ENCODE measurements at regions not wholly inside any gene's neighbourhood (a gene's known extent, or its start where the extent isn't known, plus 50 kb on each side); places are given as distances from the start of the nearest gene placed in this dataset.
"Not testable (repeated sequence)": the region's sequence is repeated elsewhere in the genome, so short reads cannot be mapped to it uniquely, and the experiment has no call there.

DNA sequence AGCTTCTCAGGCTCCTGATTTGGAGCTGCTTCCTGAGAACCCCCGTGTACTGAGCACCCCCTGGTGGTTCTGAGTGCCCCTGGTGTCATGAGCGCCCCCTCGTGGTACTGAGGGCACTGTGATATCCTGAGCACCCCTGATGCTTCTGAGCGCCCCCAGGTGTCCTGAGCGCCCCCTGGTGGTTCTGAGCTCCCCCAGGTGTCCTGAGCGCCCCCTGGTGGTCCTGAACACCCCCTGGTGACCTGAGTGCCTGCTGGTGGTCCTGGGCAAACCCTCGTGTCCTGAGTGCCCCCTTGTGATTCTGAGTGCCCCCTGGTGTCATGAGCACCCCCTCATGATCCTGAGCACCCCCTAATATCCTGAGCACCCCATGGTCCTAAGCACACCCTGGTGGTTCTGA, 502.1 kb downstream of the TP53TG3F start:
- H2BK120ac ChIP-seq (ENCODE audit: low read depth, low read length); H3K23ac ChIP-seq (ENCODE audit: low read depth, low read length, poor library complexity); H3K14ac ChIP-seq (ENCODE audit: low read length); H3K18ac ChIP-seq (ENCODE audit: low read length); H3K9me3 ChIP-seq (replicated peaks in 1 of 2; ENCODE audit: control insufficient read depth in 2 of 2, insufficient read depth in 1 of 2, low read depth in 1 of 2, low read length in 2 of 2); H3K79me1 ChIP-seq (ENCODE audit: low read depth, low read length); H3K27me3 ChIP-seq (ENCODE audit: control insufficient read depth in 3 of 3, insufficient read depth in 3 of 3, low read depth in 1 of 3, low read length in 3 of 3); H4K8ac ChIP-seq (ENCODE audit: low read depth, low read length); H3K27ac ChIP-seq (replicated peaks; ENCODE audit: low read length); H2AFZ ChIP-seq (ENCODE audit: low read length); H3K4me1 ChIP-seq (ENCODE audit: control insufficient read depth in 2 of 2, insufficient read depth in 1 of 2, low read depth in 1 of 2, low read length in 2 of 2); H3K4me2 ChIP-seq (ENCODE audit: insufficient read depth, low read length, poor library complexity, severe bottlenecking); H3K9ac ChIP-seq (ENCODE audit: low read depth, low read length, poor library complexity); H3K4ac ChIP-seq (ENCODE audit: low read length); H3K36me3 ChIP-seq (replicated peaks in 1 of 2; ENCODE audit: control insufficient read depth in 2 of 2, insufficient read depth in 2 of 2, low read length in 2 of 2); H4K91ac ChIP-seq (ENCODE audit: low read depth, low read length, poor library complexity); H3K4me3 ChIP-seq (ENCODE audit: low read length in 2 of 2); H2BK12ac ChIP-seq (ENCODE audit: low read length); H2BK15ac ChIP-seq (ENCODE audit: low read length); H2BK5ac ChIP-seq (ENCODE audit: low read length); H2AK5ac ChIP-seq (ENCODE audit: low read depth, low read length); DNase-seq (ENCODE audit: low spot score): not testable (repeated sequence)
- WGBS, 2 donors (ENCODE audit: extremely low coverage in 2 of 2, insufficient read length in 2 of 2, insufficient replicate concordance in 1 of 2), result no CpG with 5 or more reads among the region's 7 CpGs

DNA sequence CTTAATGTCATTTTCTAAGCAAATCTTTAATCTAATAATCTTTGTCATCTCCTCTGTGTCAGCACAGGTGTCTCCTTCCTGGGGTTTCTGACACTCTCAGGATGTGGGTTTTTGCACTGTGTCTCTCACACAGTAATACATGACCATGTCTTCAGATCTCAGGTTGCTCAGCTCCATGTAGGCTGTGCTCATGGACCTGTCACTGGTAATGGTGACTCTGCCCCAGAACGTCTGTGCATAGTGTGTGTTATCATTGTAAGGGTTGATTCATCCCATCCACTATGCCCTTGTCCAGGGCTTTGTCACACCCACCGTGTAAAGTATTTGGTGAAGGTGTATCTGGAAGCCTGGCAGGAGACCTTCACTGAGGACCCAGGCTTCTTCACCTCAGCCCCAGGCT, 506.1 kb downstream of the TP53TG3F start:
- H3K18ac ChIP-seq (ENCODE audit: low read length); H2BK15ac ChIP-seq (ENCODE audit: low read length); H4K91ac ChIP-seq (ENCODE audit: low read depth, low read length, poor library complexity); H2AK5ac ChIP-seq (ENCODE audit: low read depth, low read length); H2AFZ ChIP-seq (ENCODE audit: low read length); H3K4me2 ChIP-seq (ENCODE audit: insufficient read depth, low read length, poor library complexity, severe bottlenecking); H2BK12ac ChIP-seq (ENCODE audit: low read length); H2BK120ac ChIP-seq (ENCODE audit: low read depth, low read length); H2BK5ac ChIP-seq (ENCODE audit: low read length); H3K23ac ChIP-seq (ENCODE audit: low read depth, low read length, poor library complexity); H3K14ac ChIP-seq (ENCODE audit: low read length); H3K4me3 ChIP-seq (ENCODE audit: low read length in 2 of 2); H3K27me3 ChIP-seq (ENCODE audit: control insufficient read depth in 3 of 3, insufficient read depth in 3 of 3, low read depth in 1 of 3, low read length in 3 of 3); H3K79me1 ChIP-seq (ENCODE audit: low read depth, low read length); H3K27ac ChIP-seq (replicated peaks; ENCODE audit: low read length); H3K9ac ChIP-seq (ENCODE audit: low read depth, low read length, poor library complexity); H3K36me3 ChIP-seq (replicated peaks in 1 of 2; ENCODE audit: control insufficient read depth in 2 of 2, insufficient read depth in 2 of 2, low read length in 2 of 2); H4K8ac ChIP-seq (ENCODE audit: low read depth, low read length); DNase-seq (ENCODE audit: low spot score); H3K9me3 ChIP-seq (replicated peaks in 1 of 2; ENCODE audit: control insufficient read depth in 2 of 2, insufficient read depth in 1 of 2, low read depth in 1 of 2, low read length in 2 of 2); H3K4ac ChIP-seq (ENCODE audit: low read length); H3K4me1 ChIP-seq (ENCODE audit: control insufficient read depth in 2 of 2, insufficient read depth in 1 of 2, low read depth in 1 of 2, low read length in 2 of 2): not testable (repeated sequence)
- WGBS, 2 donors (ENCODE audit: extremely low coverage in 2 of 2, insufficient read length in 2 of 2, insufficient replicate concordance in 1 of 2), result no CpG with 5 or more reads among the region's 2 CpGs

DNA sequence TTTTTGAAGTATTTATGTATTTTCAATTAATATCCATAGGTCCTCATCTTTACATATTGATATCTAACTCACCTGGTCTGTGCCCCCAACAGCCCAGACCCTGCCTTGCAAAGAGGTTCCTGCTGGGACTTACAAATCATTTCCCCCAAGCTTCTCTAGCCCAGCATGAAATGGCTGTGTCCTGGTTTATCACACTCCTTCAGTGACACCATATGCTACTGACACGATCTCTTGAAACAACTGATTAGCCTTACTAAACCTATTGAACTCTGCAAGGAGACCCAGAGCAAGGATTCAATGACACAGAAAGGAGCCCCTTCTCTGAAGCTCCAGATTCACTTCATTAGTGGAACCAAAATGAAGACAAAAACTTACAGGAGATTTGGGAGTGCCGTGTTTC, 507.4 kb downstream of the TP53TG3F start:
- not testable (repeated sequence) for H3K79me1 ChIP-seq (ENCODE audit: low read depth, low read length); DNase-seq (ENCODE audit: low spot score); H2BK120ac ChIP-seq (ENCODE audit: low read depth, low read length); H2BK5ac ChIP-seq (ENCODE audit: low read length); H3K4me1 ChIP-seq (ENCODE audit: control insufficient read depth in 2 of 2, insufficient read depth in 1 of 2, low read depth in 1 of 2, low read length in 2 of 2); H3K27me3 ChIP-seq (ENCODE audit: control insufficient read depth in 3 of 3, insufficient read depth in 3 of 3, low read depth in 1 of 3, low read length in 3 of 3); H3K14ac ChIP-seq (ENCODE audit: low read length); H3K9ac ChIP-seq (ENCODE audit: low read depth, low read length, poor library complexity); H3K18ac ChIP-seq (ENCODE audit: low read length); H3K4ac ChIP-seq (ENCODE audit: low read length); H3K23ac ChIP-seq (ENCODE audit: low read depth, low read length, poor library complexity); H2AK5ac ChIP-seq (ENCODE audit: low read depth, low read length); H2BK15ac ChIP-seq (ENCODE audit: low read length); H3K4me2 ChIP-seq (ENCODE audit: insufficient read depth, low read length, poor library complexity, severe bottlenecking); H3K9me3 ChIP-seq (replicated peaks in 1 of 2; ENCODE audit: control insufficient read depth in 2 of 2, insufficient read depth in 1 of 2, low read depth in 1 of 2, low read length in 2 of 2); H4K91ac ChIP-seq (ENCODE audit: low read depth, low read length, poor library complexity); H2AFZ ChIP-seq (ENCODE audit: low read length); H3K4me3 ChIP-seq (ENCODE audit: low read length in 2 of 2); H3K36me3 ChIP-seq (replicated peaks in 1 of 2; ENCODE audit: control insufficient read depth in 2 of 2, insufficient read depth in 2 of 2, low read length in 2 of 2); H2BK12ac ChIP-seq (ENCODE audit: low read length); H3K27ac ChIP-seq (replicated peaks; ENCODE audit: low read length); H4K8ac ChIP-seq (ENCODE audit: low read depth, low read length)
- WGBS, 2 donors (ENCODE audit: extremely low coverage in 2 of 2, insufficient read length in 2 of 2, insufficient replicate concordance in 1 of 2), result no CpG with 5 or more reads among the region's 2 CpGs

DNA sequence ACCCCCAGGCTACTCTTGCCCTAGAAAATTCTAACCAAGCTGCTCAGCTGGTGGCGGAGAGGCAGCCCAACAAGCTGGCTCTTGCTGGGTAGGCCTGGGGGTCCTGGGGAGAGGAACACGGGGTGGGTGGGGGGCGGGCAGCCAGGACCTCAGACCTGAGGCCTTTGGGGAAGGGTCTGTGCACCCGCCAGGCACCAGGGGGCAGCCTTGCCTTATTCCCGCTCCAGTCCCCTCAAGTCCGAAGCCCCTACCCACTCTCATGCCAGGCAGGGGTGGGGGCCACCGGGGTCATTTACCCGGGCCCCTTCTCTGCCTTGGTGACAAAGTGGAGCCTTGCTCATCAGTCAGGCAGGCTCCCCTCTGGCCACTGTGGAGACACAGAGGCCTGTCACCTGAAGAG, 515.1 kb downstream of the TP53TG3F start:
- not testable (repeated sequence) for H3K4me2 ChIP-seq (ENCODE audit: insufficient read depth, low read length, poor library complexity, severe bottlenecking); H2AK5ac ChIP-seq (ENCODE audit: low read depth, low read length); DNase-seq (ENCODE audit: low spot score); H4K91ac ChIP-seq (ENCODE audit: low read depth, low read length, poor library complexity); H3K9ac ChIP-seq (ENCODE audit: low read depth, low read length, poor library complexity); H2BK15ac ChIP-seq (ENCODE audit: low read length); H3K27me3 ChIP-seq (ENCODE audit: control insufficient read depth in 3 of 3, insufficient read depth in 3 of 3, low read depth in 1 of 3, low read length in 3 of 3); H3K23ac ChIP-seq (ENCODE audit: low read depth, low read length, poor library complexity); H3K27ac ChIP-seq (replicated peaks; ENCODE audit: low read length); H3K79me1 ChIP-seq (ENCODE audit: low read depth, low read length); H3K18ac ChIP-seq (ENCODE audit: low read length); H3K4me3 ChIP-seq (ENCODE audit: low read length in 2 of 2); H2BK120ac ChIP-seq (ENCODE audit: low read depth, low read length); H3K4me1 ChIP-seq (ENCODE audit: control insufficient read depth in 2 of 2, insufficient read depth in 1 of 2, low read depth in 1 of 2, low read length in 2 of 2); H2BK12ac ChIP-seq (ENCODE audit: low read length); H3K36me3 ChIP-seq (replicated peaks in 1 of 2; ENCODE audit: control insufficient read depth in 2 of 2, insufficient read depth in 2 of 2, low read length in 2 of 2); H3K9me3 ChIP-seq (replicated peaks in 1 of 2; ENCODE audit: control insufficient read depth in 2 of 2, insufficient read depth in 1 of 2, low read depth in 1 of 2, low read length in 2 of 2); H2BK5ac ChIP-seq (ENCODE audit: low read length); H3K14ac ChIP-seq (ENCODE audit: low read length); H2AFZ ChIP-seq (ENCODE audit: low read length); H4K8ac ChIP-seq (ENCODE audit: low read depth, low read length); H3K4ac ChIP-seq (ENCODE audit: low read length)
- no CpG with 5 or more reads among the region's 8 CpGs for WGBS, 2 donors (ENCODE audit: extremely low coverage in 2 of 2, insufficient read length in 2 of 2, insufficient replicate concordance in 1 of 2)
